ENCODE measurements at regions not wholly inside any gene's neighbourhood (a gene's known extent, or its start where the extent isn't known, plus 50 kb on each side); places are given as distances from the start of the nearest gene placed in this dataset.
"Not testable (repeated sequence)": the region's sequence is repeated elsewhere in the genome, so short reads cannot be mapped to it uniquely, and the experiment has no call there.

DNA sequence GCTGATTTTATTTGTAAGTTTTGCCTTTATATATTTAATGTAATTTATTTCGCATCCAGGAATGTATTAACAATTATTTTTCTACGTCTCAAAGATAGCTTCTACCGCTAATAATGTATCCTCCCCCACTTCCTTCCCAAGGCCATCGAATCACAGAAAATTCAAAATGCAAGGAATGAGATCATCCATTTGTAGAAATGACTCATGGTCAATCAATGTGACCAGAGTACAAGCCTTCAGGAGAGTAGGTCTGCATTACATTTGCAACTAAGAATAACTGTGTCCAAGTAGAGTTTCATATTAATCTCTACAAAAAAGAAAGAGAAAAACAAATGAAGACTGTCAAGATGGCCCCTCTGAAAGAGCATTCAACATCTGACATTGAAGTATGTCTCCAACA, 205.9 kb upstream of the PHF14 start:
- no peak for DNase-seq (ENCODE audit: low read depth, low spot score)

- no peak for DNase-seq (ENCODE audit: low read depth, low spot score)
These were observed 203.5 kb upstream of the PHF14 start for GRCh38 chr7:10770176-10770575.

GRCh38 chr7:10773430-10773829, 200.2 kb upstream of the PHF14 start:
- no peak for DNase-seq (ENCODE audit: low read depth, low spot score)

DNA sequence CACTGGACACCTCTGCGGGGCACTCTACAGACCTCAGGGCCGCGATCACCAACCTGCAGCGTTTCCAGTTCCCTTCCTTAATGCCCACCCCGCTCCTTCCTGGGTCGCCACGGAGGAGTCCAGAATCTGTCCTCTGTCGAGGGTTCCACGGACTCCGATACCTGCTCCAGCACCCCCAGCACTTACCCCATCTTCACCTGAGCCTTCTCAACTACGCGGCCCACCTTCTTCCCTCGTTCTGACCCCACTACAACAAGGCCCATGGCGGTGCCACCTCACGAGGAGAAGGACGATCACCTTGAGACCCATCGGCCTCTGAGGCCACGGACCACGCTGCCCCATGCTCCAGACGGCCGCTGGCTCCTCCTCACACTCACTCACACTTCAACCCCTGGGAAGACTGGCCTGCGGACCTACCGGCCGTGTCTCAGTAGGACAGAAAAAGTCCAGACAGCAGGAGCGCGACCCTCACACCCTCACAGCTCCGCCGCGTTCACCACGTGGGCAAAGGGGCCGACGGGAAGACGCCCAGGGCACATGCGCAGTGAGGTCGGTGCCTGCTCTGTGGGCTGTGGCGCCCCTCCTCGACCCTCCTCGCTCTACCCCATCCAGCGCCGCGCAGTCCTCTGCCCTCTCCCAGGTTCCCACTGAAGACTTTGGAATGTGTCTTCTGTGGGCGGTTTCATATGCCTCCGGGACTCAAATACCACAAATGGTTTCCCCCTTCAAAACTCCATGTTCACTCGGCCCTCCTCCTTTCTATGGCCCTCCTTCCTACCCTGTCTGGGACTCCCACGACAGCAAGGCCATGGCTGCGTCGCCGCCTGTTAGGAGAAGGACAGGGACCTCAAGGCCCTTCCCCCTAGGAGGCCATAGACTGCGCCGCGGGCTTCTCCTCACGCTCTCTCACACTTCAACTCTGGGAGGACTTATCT, 193.9 kb upstream of the PHF14 start:
- no peak for DNase-seq (ENCODE audit: low read depth, low spot score)

DNA sequence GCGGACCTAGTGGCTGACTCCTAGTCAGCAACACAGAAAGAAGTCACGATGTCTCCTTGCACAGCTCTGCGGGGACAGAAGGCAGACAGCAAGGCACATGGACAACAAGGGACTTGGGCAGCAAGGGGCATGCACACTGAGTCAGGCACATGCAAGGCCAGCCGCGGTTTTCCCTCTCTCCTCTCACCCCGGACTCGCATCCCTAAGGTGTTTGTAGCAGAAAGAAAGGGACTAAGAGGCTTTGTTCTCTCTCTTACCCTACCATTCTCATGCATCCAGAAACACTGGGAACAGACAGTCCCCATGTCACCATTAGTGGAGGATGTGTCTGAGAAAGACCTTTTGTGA, 193.3 kb upstream of the PHF14 start:
- DNase-seq (ENCODE audit: low read depth, low spot score) = no peak

DNA sequence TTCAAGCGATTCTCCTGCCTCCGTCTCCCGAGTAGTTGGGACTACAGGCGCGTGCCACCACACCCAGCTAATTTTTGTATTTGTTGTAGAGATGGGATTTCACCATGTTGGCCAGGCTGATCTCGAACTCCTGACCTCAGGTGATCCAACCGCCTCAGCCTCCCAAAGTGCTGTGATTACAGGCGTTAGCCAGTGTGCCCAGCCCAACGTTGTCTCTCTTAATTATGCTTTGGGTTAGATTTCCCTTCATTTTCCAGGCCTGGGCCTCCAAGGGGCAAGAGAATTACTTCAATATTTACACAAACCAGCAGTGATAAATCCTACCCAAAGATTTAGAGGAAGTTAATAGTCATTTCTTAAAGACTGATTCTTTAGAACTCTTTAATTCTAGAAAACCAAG, 186.7 kb upstream of the PHF14 start:
- DNase-seq (ENCODE audit: low read depth, low spot score) = not testable (repeated sequence)

GRCh38 chr7:10789170-10789569, 184.5 kb upstream of the PHF14 start:
- no peak for DNase-seq (ENCODE audit: low read depth, low spot score)

GRCh38 chr7:10790910-10791309, 182.8 kb upstream of the PHF14 start:
- DNase-seq (ENCODE audit: low read depth, low spot score) = no peak

DNA sequence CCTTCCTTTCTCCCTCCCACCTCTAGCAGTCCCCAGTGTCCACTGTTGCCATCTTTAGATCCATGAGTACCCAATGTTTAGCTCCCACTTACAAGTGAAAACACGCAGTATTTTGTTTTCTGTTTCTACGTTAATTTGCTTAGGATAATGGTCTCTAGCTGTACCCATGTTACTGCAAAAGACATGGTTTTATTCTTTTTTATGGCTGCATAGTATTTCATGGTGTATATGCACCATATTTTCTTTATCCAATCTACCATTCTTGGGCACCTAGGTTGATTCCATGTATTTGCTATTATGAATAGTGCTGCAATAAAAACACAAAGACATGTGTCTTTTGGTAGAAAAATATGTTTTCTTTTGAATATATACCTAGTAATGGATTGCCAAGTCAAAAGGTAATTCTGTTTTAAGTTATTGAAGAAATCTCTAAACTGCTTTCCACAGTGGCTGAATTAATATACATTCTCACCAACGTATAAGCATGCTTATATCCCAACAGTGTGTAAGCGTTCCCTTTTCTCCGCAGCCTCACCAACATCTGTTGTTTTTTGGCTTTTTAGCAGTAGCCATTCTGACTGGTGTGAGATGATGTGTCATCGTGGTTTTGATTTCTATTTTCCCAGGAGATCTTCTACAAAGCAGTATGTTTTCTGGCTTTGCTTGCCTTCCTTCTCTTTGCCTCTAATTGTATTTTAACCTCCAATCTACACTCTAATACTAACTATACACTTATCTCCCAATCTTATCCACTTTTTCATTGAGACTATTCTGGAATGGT, 179.5 kb upstream of the PHF14 start:
- no peak for DNase-seq (ENCODE audit: low read depth, low spot score)

GRCh38 chr7:10797157-10797556, 176.5 kb upstream of the PHF14 start:
- no peak for DNase-seq (ENCODE audit: low read depth, low spot score)

DNA sequence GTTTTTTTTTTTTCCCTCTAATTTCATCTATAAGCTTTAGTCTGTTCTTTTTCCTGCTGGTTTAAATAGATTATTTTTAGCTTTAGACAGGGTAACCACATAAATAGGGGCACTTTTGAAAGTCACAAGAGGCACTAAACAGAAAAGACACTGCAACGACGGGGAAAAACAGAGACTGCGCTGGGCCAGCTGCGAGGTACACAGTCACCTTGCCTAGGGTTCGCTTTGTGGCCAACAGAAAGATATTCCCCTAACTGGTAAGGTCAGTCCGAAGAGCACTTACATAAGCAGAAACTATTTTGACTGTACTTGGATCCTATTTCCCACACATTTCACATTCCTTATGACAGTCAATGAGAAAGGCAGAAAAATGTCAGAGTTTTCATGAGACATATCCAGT, 175.6 kb upstream of the PHF14 start:
- DNase-seq (ENCODE audit: low read depth, low spot score) = no peak

DNA sequence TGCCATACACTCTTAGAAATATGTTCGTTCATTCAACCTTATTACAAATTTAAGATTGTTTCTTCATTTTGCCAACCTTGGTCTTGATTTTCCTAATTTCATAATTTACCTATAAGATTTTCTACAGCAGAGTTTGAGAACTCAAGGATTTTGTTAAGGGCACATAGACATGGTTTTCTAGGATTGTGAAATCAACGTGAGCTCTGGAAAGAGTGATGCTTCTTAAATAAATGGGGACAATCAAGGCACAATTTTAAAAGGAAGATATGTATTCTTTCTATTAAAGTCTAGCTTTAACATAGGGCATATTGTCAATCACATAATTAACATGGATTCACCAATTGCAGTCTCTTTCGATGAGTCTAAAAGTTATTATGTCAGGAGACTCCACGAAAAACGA, 174.2 kb upstream of the PHF14 start:
- DNase-seq (ENCODE audit: low read depth, low spot score) = no peak

GRCh38 chr7:10802011-10802410, 171.7 kb upstream of the PHF14 start:
- no peak for DNase-seq (ENCODE audit: low read depth, low spot score)

DNA sequence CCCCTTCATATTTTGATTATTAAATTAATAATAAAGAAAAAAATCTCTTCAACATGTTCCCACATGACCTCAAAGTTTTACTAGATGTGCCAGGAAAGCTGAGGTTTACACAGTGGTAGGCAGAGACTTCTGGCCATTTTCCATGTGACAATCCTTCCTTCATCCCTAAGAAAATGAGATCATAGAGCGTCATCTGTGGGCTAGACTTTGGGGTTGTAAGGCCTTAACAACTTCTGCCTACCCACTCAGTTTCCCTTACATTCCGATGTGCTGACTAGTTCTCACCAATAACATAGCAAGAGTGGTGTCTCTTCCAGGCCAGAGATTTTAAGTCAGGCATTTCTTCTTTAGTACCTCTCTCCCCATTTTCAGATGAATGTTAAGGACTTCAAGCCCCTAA, 171.1 kb upstream of the PHF14 start:
- no peak for DNase-seq (ENCODE audit: low read depth, low spot score)

DNA sequence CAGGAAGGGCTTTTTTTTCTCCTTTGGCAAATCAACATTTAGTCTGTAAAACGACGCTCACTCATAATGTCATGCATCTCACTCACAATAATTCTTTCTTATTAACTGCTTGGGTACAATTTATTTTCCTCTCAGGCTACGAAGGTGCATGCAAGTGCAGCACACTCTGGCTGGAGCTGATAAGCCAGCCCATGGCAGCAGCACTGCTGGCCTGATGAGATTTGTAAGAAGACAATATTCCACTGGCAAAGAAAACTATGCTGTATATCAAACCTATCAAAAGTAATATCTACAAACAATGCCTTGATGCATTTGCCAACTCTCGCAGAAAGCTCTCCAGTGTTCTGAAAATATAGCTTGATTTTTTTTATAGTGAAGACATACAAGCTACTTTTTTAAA, 170.0 kb upstream of the PHF14 start:
- no peak for DNase-seq (ENCODE audit: low read depth, low spot score)

- DNase-seq (ENCODE audit: low read depth, low spot score) = no peak
These were observed 168.9 kb upstream of the PHF14 start for GRCh38 chr7:10804770-10805169.

GRCh38 chr7:10815546-10815945, 158.1 kb upstream of the PHF14 start:
- DNase-seq (ENCODE audit: low read depth, low spot score) = no peak

- no peak for DNase-seq (ENCODE audit: low read depth, low spot score)
These were observed 152.5 kb upstream of the PHF14 start for GRCh38 chr7:10821156-10821555.

DNA sequence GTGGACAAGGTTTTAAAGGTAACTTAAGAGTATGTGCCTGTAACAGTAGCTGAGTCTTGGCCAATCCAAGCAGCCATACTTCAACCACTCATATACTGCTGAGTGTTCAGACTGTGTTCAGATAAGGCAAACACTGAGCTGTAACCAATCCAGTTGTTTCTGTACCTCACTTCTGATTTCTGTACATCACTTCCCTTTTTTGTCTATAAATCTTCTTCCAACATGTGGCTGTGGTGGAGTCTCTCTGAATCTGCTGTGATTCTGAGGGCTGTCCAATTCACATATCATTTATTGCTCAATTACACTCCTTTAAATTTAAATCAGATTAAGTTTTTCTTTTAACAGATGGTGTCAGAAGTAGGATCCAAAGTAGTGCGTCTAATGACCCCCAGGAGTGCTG, 149.5 kb upstream of the PHF14 start:
- DNase-seq (ENCODE audit: low read depth, low spot score) = no peak

GRCh38 chr7:10838228-10838627, 135.4 kb upstream of the PHF14 start:
- no peak for DNase-seq (ENCODE audit: low read depth, low spot score)

DNA sequence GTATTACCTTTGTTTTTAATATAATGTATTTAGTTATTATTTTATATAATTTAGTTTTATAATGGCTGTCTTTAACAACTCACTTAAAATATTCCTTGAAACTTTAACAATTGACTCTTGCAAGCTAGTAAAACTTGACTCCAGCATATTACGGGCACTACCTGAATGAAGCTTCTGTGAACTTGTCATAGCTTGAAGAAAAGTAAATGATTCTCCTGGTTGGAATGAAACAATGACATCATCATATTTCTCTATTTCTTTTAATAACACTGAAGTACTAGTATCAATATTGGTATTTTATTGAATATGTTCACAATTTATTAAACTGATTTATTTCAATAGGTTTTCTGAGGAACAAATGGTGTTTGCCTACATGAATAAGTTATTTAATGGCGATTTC, 128.4 kb upstream of the PHF14 start:
- no peak for DNase-seq (ENCODE audit: low read depth, low spot score)

DNA sequence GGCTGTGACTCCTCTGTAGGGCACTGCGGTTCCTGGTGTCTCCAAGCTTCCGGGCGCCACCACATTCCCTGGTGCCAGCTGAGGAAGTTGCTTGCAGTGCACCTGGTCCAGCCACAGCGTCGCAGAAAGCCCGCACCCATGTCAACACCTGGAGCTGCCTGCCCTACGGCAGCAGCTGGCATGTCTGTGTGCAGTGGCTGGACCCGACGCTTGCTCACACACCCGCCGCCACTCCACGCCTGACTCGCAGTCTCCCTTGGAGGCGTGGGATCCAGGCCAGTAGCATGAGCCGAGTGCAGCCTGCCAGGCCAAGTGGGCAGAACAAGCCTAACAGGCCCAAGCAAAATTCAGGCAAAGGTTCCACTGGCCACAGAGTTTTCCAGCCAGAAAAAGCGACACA, 118.1 kb upstream of the PHF14 start:
- no peak for DNase-seq (ENCODE audit: low read depth, low spot score)

GRCh38 chr7:10860516-10860915, 113.2 kb upstream of the PHF14 start:
- DNase-seq (ENCODE audit: low read depth, low spot score) = no peak
